ENCODE measurements at regions not wholly inside any gene's neighbourhood (a gene's known extent, or its start where the extent isn't known, plus 50 kb on each side); places are given as distances from the start of the nearest gene placed in this dataset.

DNA sequence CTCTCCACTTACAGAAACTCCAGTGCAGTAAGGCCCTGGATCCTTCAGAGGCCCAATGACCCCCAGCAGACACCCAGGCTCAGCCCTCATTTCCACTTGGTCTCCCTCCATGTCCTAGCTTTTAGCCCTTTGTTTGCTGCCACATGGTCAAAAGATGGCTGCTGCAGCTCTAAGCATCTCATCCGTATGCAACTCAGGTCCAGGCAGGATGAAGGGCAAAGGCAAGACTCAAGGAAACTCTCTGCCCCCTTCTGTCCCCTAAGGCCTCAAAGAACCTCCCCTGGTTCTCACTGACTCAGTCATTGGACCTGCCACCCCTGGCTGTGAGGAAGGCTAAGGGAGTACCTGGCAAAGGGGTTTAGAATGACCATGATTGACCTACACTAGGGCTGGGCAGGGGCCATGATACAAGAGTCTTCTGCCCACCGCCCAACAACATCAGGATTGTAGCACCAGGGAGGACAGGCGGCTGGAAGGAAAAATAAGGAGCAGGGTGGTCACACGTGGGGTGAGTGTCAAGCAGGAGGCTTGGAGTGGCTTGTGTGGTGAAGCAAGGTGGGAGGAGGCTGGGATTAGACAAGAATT lies 303.8 kb upstream of the ZMIZ1 start:
- POLR2A ChIA-PET (ENCODE audit: unreplicated experiment), result no interaction called here
- peaks cover 12% of the 10 kb centered on the region; the same call in 1 of the 2 replicates for H3F3A ChIP-seq (ENCODE audit: insufficient read depth, low read depth)
- H3K79me2 ChIP-seq (ENCODE audit: low read depth), result no peaks in the 10 kb centered on the region
- no peak overlapping the region for H3K4me2 ChIP-seq
- no peak overlapping the region for H3K4me3 ChIP-seq
- H3K27me3 ChIP-seq (ENCODE audit: insufficient read depth, low read depth), result no peaks in the 10 kb centered on the region
- no TSS peak for BruUV-seq (replicated peaks)
- no peak overlapping the region for H2AFZ ChIP-seq
- no peaks in the 10 kb centered on the region for H4K20me1 ChIP-seq (ENCODE audit: insufficient read depth)
- CTCF ChIA-PET, result no interaction called here
- H3K4me1 ChIP-seq (replicated peaks; ENCODE audit: insufficient read depth), result peaks cover 18% of the 10 kb centered on the region
- DNase-seq, result no peak
- H3K9me3 ChIP-seq (ENCODE audit: insufficient read depth, low read depth), result no peaks in the 10 kb centered on the region
- H3K9me2 ChIP-seq (ENCODE audit: insufficient read depth), result no peaks in the 10 kb centered on the region
- intact Hi-C loops (cut with micrococcal nuclease; ENCODE audit: unreplicated experiment), result no loop called here
- H3K36me3 ChIP-seq (ENCODE audit: low read depth), result no peaks in the 10 kb centered on the region
- no peak overlapping the region for H3K27ac ChIP-seq
- TF ChIP-seq EZH2 (IDR thresholded peaks at IDR 0.05; ENCODE audit: low read depth), result no peak
- TF ChIP-seq, protein P1, sequence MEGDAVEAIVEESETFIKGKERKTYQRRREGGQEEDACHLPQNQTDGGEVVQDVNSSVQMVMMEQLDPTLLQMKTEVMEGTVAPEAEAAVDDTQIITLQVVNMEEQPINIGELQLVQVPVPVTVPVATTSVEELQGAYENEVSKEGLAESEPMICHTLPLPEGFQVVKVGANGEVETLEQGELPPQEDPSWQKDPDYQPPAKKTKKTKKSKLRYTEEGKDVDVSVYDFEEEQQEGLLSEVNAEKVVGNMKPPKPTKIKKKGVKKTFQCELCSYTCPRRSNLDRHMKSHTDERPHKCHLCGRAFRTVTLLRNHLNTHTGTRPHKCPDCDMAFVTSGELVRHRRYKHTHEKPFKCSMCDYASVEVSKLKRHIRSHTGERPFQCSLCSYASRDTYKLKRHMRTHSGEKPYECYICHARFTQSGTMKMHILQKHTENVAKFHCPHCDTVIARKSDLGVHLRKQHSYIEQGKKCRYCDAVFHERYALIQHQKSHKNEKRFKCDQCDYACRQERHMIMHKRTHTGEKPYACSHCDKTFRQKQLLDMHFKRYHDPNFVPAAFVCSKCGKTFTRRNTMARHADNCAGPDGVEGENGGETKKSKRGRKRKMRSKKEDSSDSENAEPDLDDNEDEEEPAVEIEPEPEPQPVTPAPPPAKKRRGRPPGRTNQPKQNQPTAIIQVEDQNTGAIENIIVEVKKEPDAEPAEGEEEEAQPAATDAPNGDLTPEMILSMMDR (conservative IDR thresholded peaks at IDR 0.05), result no peak

DNA sequence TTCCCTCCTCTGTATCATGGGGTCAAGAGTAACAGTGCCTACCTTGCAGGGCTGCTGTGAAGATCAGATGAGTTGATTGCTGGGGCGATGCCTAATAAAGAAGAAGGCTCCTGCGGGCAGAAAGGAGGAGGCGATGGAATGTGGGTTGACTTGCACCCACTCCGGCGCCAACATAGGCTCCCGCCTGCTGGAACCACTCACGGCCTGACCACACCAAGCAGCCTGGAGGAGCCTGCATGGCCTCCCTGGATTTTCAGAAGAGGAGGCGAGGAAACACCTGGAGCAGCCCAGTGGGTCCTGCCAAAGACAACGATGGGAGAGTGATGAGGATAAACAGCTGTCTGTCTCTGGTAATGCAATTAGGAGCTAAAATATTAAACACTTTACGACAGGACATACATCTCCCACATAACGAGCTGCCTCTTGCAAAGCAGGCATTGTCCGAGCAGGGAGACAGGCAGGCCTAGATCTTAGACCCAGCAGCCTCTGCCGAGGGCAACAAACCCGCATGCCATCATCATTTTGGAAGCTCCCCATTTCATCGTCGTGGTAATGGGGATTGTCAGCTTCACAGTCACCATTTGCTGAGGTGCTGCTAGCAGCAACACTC lies 302.9 kb upstream of the ZMIZ1 start:
- Histone ChIP-seq H3K4me1 (replicated peaks; ENCODE audit: insufficient read depth) (peaks cover 15% of the 10 kb centered on the region), H3K9me2 (ENCODE audit: insufficient read depth) (no peaks in the 10 kb centered on the region), H3K4me2 (no peak overlapping the region), H3K9me3 (ENCODE audit: insufficient read depth, low read depth) (no peaks in the 10 kb centered on the region), H3F3A (ENCODE audit: insufficient read depth, low read depth) (peaks cover 12% of the 10 kb centered on the region; the same call in 1 of the 2 replicates), H4K20me1 (ENCODE audit: insufficient read depth) (no peaks in the 10 kb centered on the region), H3K79me2 (ENCODE audit: low read depth) (no peaks in the 10 kb centered on the region), H3K27me3 (ENCODE audit: insufficient read depth, low read depth) (no peaks in the 10 kb centered on the region), H3K36me3 (ENCODE audit: low read depth) (no peaks in the 10 kb centered on the region), H3K4me3 (no peak overlapping the region), H3K27ac (no peak overlapping the region), H2AFZ (no peak overlapping the region)
- DNase-seq, result no peak
- no TSS peak for BruUV-seq (replicated peaks)
- intact Hi-C loops (cut with micrococcal nuclease; ENCODE audit: unreplicated experiment), result no loop called here
- POLR2A ChIA-PET (ENCODE audit: unreplicated experiment), result no interaction called here
- TF ChIP-seq, protein P1 (conservative IDR thresholded peaks at IDR 0.05), result no peak
- no peak for TF ChIP-seq EZH2 (IDR thresholded peaks at IDR 0.05; ENCODE audit: low read depth)
- CTCF ChIA-PET, result no interaction called here

GRCh38 chr10:78766603-78767002 lies 302.2 kb upstream of the ZMIZ1 start:
- TF ChIP-seq, protein P1 (conservative IDR thresholded peaks at IDR 0.05), result no peak
- TF ChIP-seq EZH2 (IDR thresholded peaks at IDR 0.05; ENCODE audit: low read depth), result no peak
- intact Hi-C loops (cut with micrococcal nuclease; ENCODE audit: unreplicated experiment), result no loop called here
- Histone ChIP-seq H3K4me1 (replicated peaks; ENCODE audit: insufficient read depth) (peaks cover 15% of the 10 kb centered on the region), H3K79me2 (ENCODE audit: low read depth) (no peaks in the 10 kb centered on the region), H2AFZ (no peak overlapping the region), H3K27ac (no peak overlapping the region), H3K36me3 (ENCODE audit: low read depth) (no peaks in the 10 kb centered on the region), H4K20me1 (ENCODE audit: insufficient read depth) (no peaks in the 10 kb centered on the region), H3F3A (ENCODE audit: insufficient read depth, low read depth) (peaks cover 12% of the 10 kb centered on the region; the same call in 1 of the 2 replicates), H3K4me3 (no peak overlapping the region), H3K4me2 (no peak overlapping the region), H3K9me2 (ENCODE audit: insufficient read depth) (no peaks in the 10 kb centered on the region), H3K9me3 (ENCODE audit: insufficient read depth, low read depth) (no peaks in the 10 kb centered on the region), H3K27me3 (ENCODE audit: insufficient read depth, low read depth) (no peaks in the 10 kb centered on the region)
- ChIA-PET CTCF (interaction anchor here (0.6 kb wide), 1 partner anchor 1223 kb away, joined by 4 read pairs; no protein-coding TSS in a partner anchor), POLR2A (ENCODE audit: unreplicated experiment) (no interaction called here)
- DNase-seq, result no peak
- no TSS peak for BruUV-seq (replicated peaks)

Data from PC-9 (cell line).